ENCODE measurements at regions not wholly inside any gene's neighbourhood (a gene's known extent, or its start where the extent isn't known, plus 50 kb on each side); places are given as distances from the start of the nearest gene placed in this dataset.

GRCh38 chr9:89791754-89792153 lies 186.9 kb downstream of the GADD45G start:
- intact Hi-C loops (cut with DNase I): no loop called here
- 78 to 92% (median 83%) methylated on average over 6 to 8 of the region's 8 CpGs for WGBS, 4 donors
- no peaks in the 10 kb centered on the region for H3K9me3 ChIP-seq (replicated peaks in 1 of 3)
- no peak for DNase-seq
- no peak overlapping the region for H3K4me3 ChIP-seq
- TF ChIP-seq, protein P1, sequence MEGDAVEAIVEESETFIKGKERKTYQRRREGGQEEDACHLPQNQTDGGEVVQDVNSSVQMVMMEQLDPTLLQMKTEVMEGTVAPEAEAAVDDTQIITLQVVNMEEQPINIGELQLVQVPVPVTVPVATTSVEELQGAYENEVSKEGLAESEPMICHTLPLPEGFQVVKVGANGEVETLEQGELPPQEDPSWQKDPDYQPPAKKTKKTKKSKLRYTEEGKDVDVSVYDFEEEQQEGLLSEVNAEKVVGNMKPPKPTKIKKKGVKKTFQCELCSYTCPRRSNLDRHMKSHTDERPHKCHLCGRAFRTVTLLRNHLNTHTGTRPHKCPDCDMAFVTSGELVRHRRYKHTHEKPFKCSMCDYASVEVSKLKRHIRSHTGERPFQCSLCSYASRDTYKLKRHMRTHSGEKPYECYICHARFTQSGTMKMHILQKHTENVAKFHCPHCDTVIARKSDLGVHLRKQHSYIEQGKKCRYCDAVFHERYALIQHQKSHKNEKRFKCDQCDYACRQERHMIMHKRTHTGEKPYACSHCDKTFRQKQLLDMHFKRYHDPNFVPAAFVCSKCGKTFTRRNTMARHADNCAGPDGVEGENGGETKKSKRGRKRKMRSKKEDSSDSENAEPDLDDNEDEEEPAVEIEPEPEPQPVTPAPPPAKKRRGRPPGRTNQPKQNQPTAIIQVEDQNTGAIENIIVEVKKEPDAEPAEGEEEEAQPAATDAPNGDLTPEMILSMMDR (IDR thresholded peaks at IDR 0.05): no peak
- no peak for TF ChIP-seq POLR2A (IDR thresholded peaks at IDR 0.05)
- peaks cover 0 to 3% of the 10 kb centered on the region in 2 donors for H3K4me1 ChIP-seq (replicated peaks in 1 of 2)
- H3K36me3 ChIP-seq (replicated peaks in 1 of 2): no peaks in the 10 kb centered on the region
- no peak overlapping the region for H3K27ac ChIP-seq
- H3K27me3 ChIP-seq: no peaks in the 10 kb centered on the region

DNA sequence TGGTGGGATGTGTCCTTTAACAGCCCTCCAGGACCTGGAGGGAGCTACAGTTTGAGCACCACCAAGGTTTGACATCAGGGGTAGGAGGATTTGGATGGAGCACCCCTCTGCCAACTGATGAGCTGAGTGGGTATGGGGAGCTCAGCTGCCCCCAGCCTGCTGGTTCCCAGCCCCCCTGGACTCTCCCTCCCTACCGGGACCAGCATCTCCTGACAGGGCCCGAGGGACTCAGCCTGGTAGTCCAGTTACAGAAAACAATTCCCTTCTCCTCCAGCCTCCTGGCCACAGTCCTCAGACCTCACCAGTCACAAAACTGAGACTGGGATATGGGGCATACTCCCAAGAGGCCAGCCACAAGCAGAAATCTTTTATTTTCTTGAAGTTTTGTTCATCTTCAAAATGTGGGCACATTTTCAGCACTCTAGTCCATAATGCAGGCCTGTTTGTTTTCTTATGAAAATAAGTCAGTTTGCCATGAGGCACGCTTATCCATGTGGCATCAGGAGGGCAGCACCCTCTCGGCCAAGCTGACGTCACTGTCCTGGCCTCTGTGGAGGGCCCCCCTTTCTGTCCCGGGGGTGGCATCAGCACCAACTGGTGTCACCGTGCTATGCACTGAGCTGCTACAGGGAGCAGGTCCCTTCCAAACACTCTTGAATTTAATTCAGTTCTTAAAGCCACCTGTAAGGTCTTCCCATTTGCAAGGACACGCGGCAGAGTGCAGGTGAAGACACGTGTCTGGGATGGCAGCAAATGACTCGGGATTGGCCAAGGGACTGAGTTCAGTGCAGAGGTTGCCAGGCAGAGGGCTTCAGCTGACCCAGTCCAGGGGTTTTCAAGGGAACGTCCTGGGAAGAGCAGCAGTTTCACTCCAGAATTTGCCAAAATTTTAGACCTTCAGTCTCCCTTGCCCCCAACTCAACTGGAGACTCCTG lies 187.6 kb downstream of the GADD45G start:
- H3K36me3 ChIP-seq (replicated peaks in 1 of 2): no peaks in the 10 kb centered on the region
- H3K9me3 ChIP-seq (replicated peaks in 1 of 3): no peaks in the 10 kb centered on the region
- no peak for TF ChIP-seq POLR2A (IDR thresholded peaks at IDR 0.05)
- TF ChIP-seq, protein P1 (IDR thresholded peaks at IDR 0.05): no peak
- 80 to 94% (median 86%) methylated on average over 12 of the region's 12 CpGs for WGBS, 4 donors
- no peaks in the 10 kb centered on the region for H3K27me3 ChIP-seq
- no peak overlapping the region for H3K27ac ChIP-seq
- no peak overlapping the region for H3K4me3 ChIP-seq
- DNase-seq: peak in 1 of 7 donors; percentile 0
- peaks cover 0 to 3% of the 10 kb centered on the region in 2 donors for H3K4me1 ChIP-seq (replicated peaks in 1 of 2)
- intact Hi-C loops (cut with DNase I): no loop called here

GRCh38 chr9:89793124-89793495 lies 188.3 kb downstream of the GADD45G start:
- Histone ChIP-seq H3K9me3 (replicated peaks in 1 of 3) (no peaks in the 10 kb centered on the region), H3K27ac (no peak overlapping the region), H3K4me1 (replicated peaks in 1 of 2) (peaks cover 0 to 3% of the 10 kb centered on the region in 2 donors), H3K27me3 (no peaks in the 10 kb centered on the region), H3K4me3 (no peak overlapping the region), H3K36me3 (replicated peaks in 1 of 2) (no peaks in the 10 kb centered on the region)
- TF ChIP-seq, protein P1 (IDR thresholded peaks at IDR 0.05): no peak
- no peak for TF ChIP-seq POLR2A (IDR thresholded peaks at IDR 0.05)
- intact Hi-C loops (cut with DNase I): no loop called here
- 81 to 95% (median 85%) methylated on average over 4 to 5 of the region's 5 CpGs for whole genome bisulfite sequencing, 4 donors
- peak in 1 of 7 donors; percentile 1 for DNase-seq

- DNase-seq: peak in 1 of 7 donors; percentile 12
- no peak overlapping the region for H3K4me3 ChIP-seq
- 51 to 64% (median 53%) methylated on average over 6 to 7 of the region's 7 CpGs for WGBS, 4 donors
- H3K36me3 ChIP-seq (replicated peaks in 1 of 2): no peaks in the 10 kb centered on the region
- H3K4me1 ChIP-seq (replicated peaks in 1 of 2): peaks cover 0 to 3% of the 10 kb centered on the region in 2 donors
- TF ChIP-seq, protein P1 (IDR thresholded peaks at IDR 0.05): no peak
- TF ChIP-seq POLR2A (IDR thresholded peaks at IDR 0.05): no peak
- no peak overlapping the region for H3K27ac ChIP-seq
- intact Hi-C loops (cut with DNase I): no loop called here
- no peaks in the 10 kb centered on the region for H3K27me3 ChIP-seq
- no peaks in the 10 kb centered on the region for H3K9me3 ChIP-seq (replicated peaks in 1 of 3)
Measured at GRCh38 chr9:89793551-89793950, 188.7 kb downstream of the GADD45G start.
